ENCODE measurements at regions not wholly inside any gene's neighbourhood (a gene's known extent, or its start where the extent isn't known, plus 50 kb on each side); places are given as distances from the start of the nearest gene placed in this dataset.

- no peak for DNase-seq
Observed at GRCh38 chr6:74145931-74146330, 449.9 kb downstream of the CD109 start.

GRCh38 chr6:74137911-74138310 is 441.9 kb downstream of the CD109 start:
- DNase-seq = no peak

GRCh38 chr6:74134327-74134726 is 438.3 kb downstream of the CD109 start:
- DNase-seq = no peak

- no peak for DNase-seq
Observed at GRCh38 chr6:74133073-74133472, 437.1 kb downstream of the CD109 start.

- no peak for DNase-seq
Observed at GRCh38 chr6:74130641-74131040, 434.6 kb downstream of the CD109 start.

- DNase-seq = no peak
Observed at GRCh38 chr6:74128536-74128935, 432.5 kb downstream of the CD109 start.

- DNase-seq = no peak
Observed at GRCh38 chr6:74117113-74117512, 421.1 kb downstream of the CD109 start.

- no peak for DNase-seq
Observed at GRCh38 chr6:74115674-74116073, 419.7 kb downstream of the CD109 start.

- no peak for DNase-seq
Observed at GRCh38 chr6:74114428-74114827, 418.4 kb downstream of the CD109 start.

GRCh38 chr6:74113901-74114300 is 417.9 kb downstream of the CD109 start:
- no peak for DNase-seq

GRCh38 chr6:74103417-74103816 is 407.4 kb downstream of the CD109 start:
- no peak for DNase-seq

GRCh38 chr6:74100719-74101287 is 404.8 kb downstream of the CD109 start:
- no peak for DNase-seq

- DNase-seq = no peak
Observed at GRCh38 chr6:74096329-74096728, 400.3 kb downstream of the CD109 start.

- DNase-seq = no peak
Observed at GRCh38 chr6:74093361-74093760, 397.4 kb downstream of the CD109 start.

GRCh38 chr6:74091794-74092157 is 395.8 kb downstream of the CD109 start:
- no peak for DNase-seq

GRCh38 chr6:74091136-74091793 is 395.3 kb downstream of the CD109 start:
- no peak for DNase-seq

GRCh38 chr6:74087899-74088298 is 391.9 kb downstream of the CD109 start:
- DNase-seq = no peak

- DNase-seq = no peak
Observed at GRCh38 chr6:74075896-74076295, 379.9 kb downstream of the CD109 start.

- DNase-seq = no peak
Observed at GRCh38 chr6:74075323-74075722, 379.3 kb downstream of the CD109 start.

GRCh38 chr6:74074645-74075044 is 378.6 kb downstream of the CD109 start:
- DNase-seq = no peak

GRCh38 chr6:74073999-74074398 is 378.0 kb downstream of the CD109 start:
- no peak for DNase-seq

- DNase-seq = no peak
Observed at GRCh38 chr6:74073429-74073828, 377.4 kb downstream of the CD109 start.

- DNase-seq = no peak
Observed at GRCh38 chr6:74071214-74071613, 375.2 kb downstream of the CD109 start.

- no peak for DNase-seq
Observed at GRCh38 chr6:74070711-74071110, 374.7 kb downstream of the CD109 start.

GRCh38 chr6:74070091-74070490 is 374.1 kb downstream of the CD109 start:
- no peak for DNase-seq
